ENCODE measurements at regions not wholly inside any gene's neighbourhood (a gene's known extent, or its start where the extent isn't known, plus 50 kb on each side); places are given as distances from the start of the nearest gene placed in this dataset.

- no peaks in the 10 kb centered on the region for H3K4me1 ChIP-seq (ENCODE audit: control insufficient read depth, extremely low read depth, insufficient read depth, low read length)
- no peaks in the 10 kb centered on the region for H3K36me3 ChIP-seq (ENCODE audit: control insufficient read depth in 2 of 2, extremely low read depth in 1 of 2, insufficient read depth in 2 of 2, low read length in 2 of 2)
- no peak overlapping the region for H3K4me3 ChIP-seq (replicated peaks in 1 of 3; ENCODE audit: insufficient read depth in 1 of 3, low read depth in 1 of 3, low read length in 3 of 3)
- DNase-seq (ENCODE audit: low read depth, low spot score) = no peak
- no peak overlapping the region for H2AFZ ChIP-seq (ENCODE audit: low read depth, low read length)
- H3K27me3 ChIP-seq (ENCODE audit: control insufficient read depth in 2 of 2, insufficient read depth in 2 of 2, low read length in 2 of 2) = peaks cover 1 to 6% of the 10 kb centered on the region in 2 experiments
- TF ChIP-seq MYC (IDR thresholded peaks at IDR 0.05; ENCODE audit: low read depth, low read length) (no peak), GATA2 (IDR thresholded peaks at IDR 0.05; ENCODE audit: insufficient read depth, insufficient read length, low read depth, low read length) (no peak), MAX (IDR thresholded peaks at IDR 0.05; ENCODE audit: insufficient read depth, insufficient read length) (no peak)
- no peak overlapping the region for H3K27ac ChIP-seq (ENCODE audit: insufficient read depth, low read depth, low read length)
- H3K9me3 ChIP-seq (replicated peaks; ENCODE audit: control insufficient read depth, insufficient read depth, low read length) = no peaks in the 10 kb centered on the region
- ChIA-PET POLR2A (no interaction called here), CTCF (no interaction called here)
- no peak overlapping the region for H3K9ac ChIP-seq (replicated peaks; ENCODE audit: extremely low read depth, insufficient read depth, low read length)
- BruUV-seq (replicated peaks) = no TSS peak
- FAIRE-seq = no peak
- H3K4me2 ChIP-seq (ENCODE audit: insufficient read depth, low read length) = no peak overlapping the region
- no peaks in the 10 kb centered on the region for H3K79me2 ChIP-seq (ENCODE audit: control insufficient read depth, insufficient read depth, low read length)
- no peaks in the 10 kb centered on the region for H4K20me1 ChIP-seq (replicated peaks; ENCODE audit: control insufficient read depth, extremely low read depth, insufficient read depth, low read length)
- H3K9me1 ChIP-seq (replicated peaks; ENCODE audit: control insufficient read depth, extremely low read depth, insufficient read depth, low read length) = no peaks in the 10 kb centered on the region
- intact Hi-C loops (cut with micrococcal nuclease) = no loop called here
- dilution Hi-C loops (cut with MboI; ENCODE audit: extremely low pct_ligation_motif_present, low sequenced_read_pairs) = no loop called here
Measured at GRCh38 chr2:120818441-120818920, 82.8 kb downstream of the GLI2 start.

- CTCF ChIA-PET = interaction anchor here (1.4 kb wide), 1 partner anchor 139 kb away, joined by 4 read pairs; no protein-coding TSS in a partner anchor
- TF ChIP-seq POLR2AphosphoS5 (IDR thresholded peaks at IDR 0.05; ENCODE audit: insufficient read depth, low read depth, low read length) = no peak
- no peak for TF ChIP-seq POLR2A (IDR thresholded peaks at IDR 0.05; ENCODE audit: low read depth, low read length)
- Histone ChIP-seq H3K27ac (ENCODE audit: insufficient read depth, low read depth, low read length) (no peak overlapping the region), H3K4me3 (replicated peaks in 1 of 3; ENCODE audit: insufficient read depth in 1 of 3, low read depth in 1 of 3, low read length in 3 of 3) (no peak overlapping the region), H3K79me2 (ENCODE audit: control insufficient read depth, insufficient read depth, low read length) (no peaks in the 10 kb centered on the region), H3K4me2 (ENCODE audit: insufficient read depth, low read length) (no peak overlapping the region), H3K27me3 (ENCODE audit: control insufficient read depth in 2 of 2, insufficient read depth in 2 of 2, low read length in 2 of 2) (peaks cover 1 to 6% of the 10 kb centered on the region in 2 experiments), H3K4me1 (ENCODE audit: control insufficient read depth, extremely low read depth, insufficient read depth, low read length) (no peaks in the 10 kb centered on the region), H4K20me1 (replicated peaks; ENCODE audit: control insufficient read depth, extremely low read depth, insufficient read depth, low read length) (no peaks in the 10 kb centered on the region), H2AFZ (ENCODE audit: low read depth, low read length) (no peak overlapping the region), H3K9ac (replicated peaks; ENCODE audit: extremely low read depth, insufficient read depth, low read length) (no peak overlapping the region), H3K36me3 (ENCODE audit: control insufficient read depth in 2 of 2, extremely low read depth in 1 of 2, insufficient read depth in 2 of 2, low read length in 2 of 2) (no peaks in the 10 kb centered on the region), H3K9me3 (replicated peaks; ENCODE audit: control insufficient read depth, insufficient read depth, low read length) (no peaks in the 10 kb centered on the region), H3K9me1 (replicated peaks; ENCODE audit: control insufficient read depth, extremely low read depth, insufficient read depth, low read length) (no peaks in the 10 kb centered on the region)
- intact Hi-C loops (cut with micrococcal nuclease) = no loop called here
- dilution Hi-C loops (cut with MboI; ENCODE audit: extremely low pct_ligation_motif_present, low sequenced_read_pairs) = no loop called here
- no TSS peak for BruUV-seq (replicated peaks)
- POLR2A ChIA-PET = no interaction called here
- DNase-seq (ENCODE audit: low read depth, low spot score) = no peak
- no peak for FAIRE-seq
Measured at GRCh38 chr2:120819720-120820210, 84.1 kb downstream of the GLI2 start.
